ENCODE measurements at regions not wholly inside any gene's neighbourhood (a gene's known extent, or its start where the extent isn't known, plus 50 kb on each side); places are given as distances from the start of the nearest gene placed in this dataset.

- no peak for DNase-seq (ENCODE audit: low read depth)
Observed at GRCh38 chr6:166029506-166029905, 138.1 kb downstream of the TBXT start.

GRCh38 chr6:166027761-166028160 lies 139.9 kb downstream of the TBXT start:
- no peak for TF ChIP-seq CTCF (IDR thresholded peaks at IDR 0.05; ENCODE audit: low read length, missing control alignments)
- DNase-seq (ENCODE audit: low read depth): peak; percentile 48
- H3K4me3 ChIP-seq (replicated peaks; ENCODE audit: low read depth, low read length): no peak overlapping the region

More at GRCh38 chr6:166029506-166029905, 138.1 kb downstream of the TBXT start:
- H3K4me3 ChIP-seq (replicated peaks; ENCODE audit: low read depth, low read length): no peak overlapping the region
- TF ChIP-seq CTCF (IDR thresholded peaks at IDR 0.05; ENCODE audit: low read length, missing control alignments): no peak

- H3K4me3 ChIP-seq (replicated peaks; ENCODE audit: low read depth, low read length): no peak overlapping the region
- TF ChIP-seq CTCF (IDR thresholded peaks at IDR 0.05; ENCODE audit: low read length, missing control alignments): no peak
- DNase-seq (ENCODE audit: low read depth): no peak
Observed at GRCh38 chr6:166026586-166027126, 141.0 kb downstream of the TBXT start.

- DNase-seq (ENCODE audit: low read depth): peak; percentile 83
- no peak for TF ChIP-seq CTCF (IDR thresholded peaks at IDR 0.05; ENCODE audit: low read length, missing control alignments)
- no peak overlapping the region for H3K4me3 ChIP-seq (replicated peaks; ENCODE audit: low read depth, low read length)
Observed at GRCh38 chr6:166025149-166025898, 142.3 kb downstream of the TBXT start.

GRCh38 chr6:166024252-166024651 lies 143.4 kb downstream of the TBXT start:
- DNase-seq (ENCODE audit: low read depth): no peak

GRCh38 chr6:166023273-166023989 lies 144.2 kb downstream of the TBXT start:
- TF ChIP-seq CTCF (IDR thresholded peaks at IDR 0.05; ENCODE audit: low read length, missing control alignments): no peak
- no peak overlapping the region for H3K4me3 ChIP-seq (replicated peaks; ENCODE audit: low read depth, low read length)
- DNase-seq (ENCODE audit: low read depth): no peak

More at GRCh38 chr6:166024252-166024651, 143.4 kb downstream of the TBXT start:
- no peak overlapping the region for H3K4me3 ChIP-seq (replicated peaks; ENCODE audit: low read depth, low read length)
- TF ChIP-seq CTCF (IDR thresholded peaks at IDR 0.05; ENCODE audit: low read length, missing control alignments): no peak
